ENCODE measurements at regions not wholly inside any gene's neighbourhood (a gene's known extent, or its start where the extent isn't known, plus 50 kb on each side); places are given as distances from the start of the nearest gene placed in this dataset.
A peak's percentile ranks its signal among the peaks of the same experiment; 100 is the strongest.

GRCh38 chr2:234406085-234406484 lies 90.8 kb downstream of the ARL4C start:
- Histone ChIP-seq H3K9me3 (ENCODE audit: control insufficient read depth, insufficient read depth, low read length) (no peaks in the 10 kb centered on the region), H3K4me3 (ENCODE audit: low read length) (no peak overlapping the region), H3K4me1 (ENCODE audit: control insufficient read depth, insufficient read depth, low read length) (peaks cover 9% of the 10 kb centered on the region), H3K27me3 (ENCODE audit: control insufficient read depth, insufficient read depth, low read length) (no peaks in the 10 kb centered on the region), H3K27ac (ENCODE audit: low read length) (no peak overlapping the region), H3K36me3 (ENCODE audit: control insufficient read depth, insufficient read depth, low read length) (no peaks in the 10 kb centered on the region)
- peak overlapping the region; percentile 69 to 72 for H3K27ac Mint-ChIP-seq
- peaks cover 27 to 47% of the 10 kb centered on the region in 2 donors for H3K4me1 Mint-ChIP-seq
- intact Hi-C loops (cut with micrococcal nuclease) = no loop called here
- WGBS (ENCODE audit: insufficient coverage) = 94% methylated on average over 8 of the region's 9 CpGs
- DNase-seq (no peak), ATAC-seq (peak in 1 of 3 donors; percentile 44)
- TF ChIP-seq CTCF (IDR thresholded peaks at IDR 0.05) = no peak
- no peak overlapping the region for H3K4me3 Mint-ChIP-seq
- no peaks in the 10 kb centered on the region for H3K9me3 Mint-ChIP-seq
- no peaks in the 10 kb centered on the region for H3K36me3 Mint-ChIP-seq
- no peaks in the 10 kb centered on the region for H3K27me3 Mint-ChIP-seq (ENCODE audit: low read depth in 2 of 2)

- no peak for DNase-seq
- H3K36me3 Mint-ChIP-seq = no peaks in the 10 kb centered on the region
Observed at GRCh38 chr2:234405462-234405861, 91.4 kb downstream of the ARL4C start.

GRCh38 chr2:234404957-234405356 lies 91.9 kb downstream of the ARL4C start:
- WGBS (ENCODE audit: insufficient coverage) = 76% methylated on average over 8 of the region's 8 CpGs
- no peak overlapping the region for H3K4me3 ChIP-seq (ENCODE audit: low read length)
- H3K4me3 Mint-ChIP-seq = no peak overlapping the region
- ATAC-seq (no peak), DNase-seq (no peak)
- peaks cover 9% of the 10 kb centered on the region for H3K4me1 ChIP-seq (ENCODE audit: control insufficient read depth, insufficient read depth, low read length)
- no peaks in the 10 kb centered on the region for H3K36me3 ChIP-seq (ENCODE audit: control insufficient read depth, insufficient read depth, low read length)
- peaks cover 0 to 3% of the 10 kb centered on the region in 2 donors for H3K9me3 Mint-ChIP-seq
- H3K27me3 ChIP-seq (ENCODE audit: control insufficient read depth, insufficient read depth, low read length) = no peaks in the 10 kb centered on the region
- TF ChIP-seq CTCF (IDR thresholded peaks at IDR 0.05) = no peak
- intact Hi-C loops (cut with micrococcal nuclease) = no loop called here
- no peaks in the 10 kb centered on the region for H3K27me3 Mint-ChIP-seq (ENCODE audit: low read depth in 2 of 2)
- H3K27ac ChIP-seq (ENCODE audit: low read length) = no peak overlapping the region
- no peak overlapping the region for H3K27ac Mint-ChIP-seq
- peaks cover 27 to 39% of the 10 kb centered on the region in 2 donors for H3K4me1 Mint-ChIP-seq
- no peaks in the 10 kb centered on the region for H3K9me3 ChIP-seq (ENCODE audit: control insufficient read depth, insufficient read depth, low read length)
- H3K36me3 Mint-ChIP-seq = no peaks in the 10 kb centered on the region

More at GRCh38 chr2:234405462-234405861, 91.4 kb downstream of the ARL4C start:
- Mint-ChIP-seq H3K4me1 (peaks cover 27 to 43% of the 10 kb centered on the region in 2 donors), H3K27ac (peak overlapping the region; percentile 69 to 72), H3K9me3 (peaks cover 0 to 3% of the 10 kb centered on the region in 2 donors), H3K27me3 (ENCODE audit: low read depth in 2 of 2) (no peaks in the 10 kb centered on the region), H3K4me3 (no peak overlapping the region)
- no peak for TF ChIP-seq CTCF (IDR thresholded peaks at IDR 0.05)
- Histone ChIP-seq H3K4me1 (ENCODE audit: control insufficient read depth, insufficient read depth, low read length) (peaks cover 9% of the 10 kb centered on the region), H3K36me3 (ENCODE audit: control insufficient read depth, insufficient read depth, low read length) (no peaks in the 10 kb centered on the region), H3K4me3 (ENCODE audit: low read length) (no peak overlapping the region), H3K9me3 (ENCODE audit: control insufficient read depth, insufficient read depth, low read length) (no peaks in the 10 kb centered on the region), H3K27me3 (ENCODE audit: control insufficient read depth, insufficient read depth, low read length) (no peaks in the 10 kb centered on the region), H3K27ac (ENCODE audit: low read length) (no peak overlapping the region)
- 87% methylated on average over 2 of the region's 2 CpGs for WGBS (ENCODE audit: insufficient coverage)
- ATAC-seq = no peak
- intact Hi-C loops (cut with micrococcal nuclease) = no loop called here

- H3K4me3 Mint-ChIP-seq = no peak overlapping the region
- no peaks in the 10 kb centered on the region for H3K36me3 Mint-ChIP-seq
- TF ChIP-seq CTCF (IDR thresholded peaks at IDR 0.05) = no peak
- no peaks in the 10 kb centered on the region for H3K27me3 Mint-ChIP-seq (ENCODE audit: low read depth in 2 of 2)
- H3K4me1 Mint-ChIP-seq = peaks cover 27 to 39% of the 10 kb centered on the region in 2 donors
- no CpG with 5 or more reads among the region's 1 CpG for WGBS (ENCODE audit: insufficient coverage)
- intact Hi-C loops (cut with micrococcal nuclease) = no loop called here
- H3K27me3 ChIP-seq (ENCODE audit: control insufficient read depth, insufficient read depth, low read length) = no peaks in the 10 kb centered on the region
- H3K27ac Mint-ChIP-seq = no peak overlapping the region
- no peak for DNase-seq
- peaks cover 9% of the 10 kb centered on the region for H3K4me1 ChIP-seq (ENCODE audit: control insufficient read depth, insufficient read depth, low read length)
- no peak for ATAC-seq
- no peak overlapping the region for H3K4me3 ChIP-seq (ENCODE audit: low read length)
- no peaks in the 10 kb centered on the region for H3K36me3 ChIP-seq (ENCODE audit: control insufficient read depth, insufficient read depth, low read length)
- H3K9me3 Mint-ChIP-seq = peaks cover 0 to 3% of the 10 kb centered on the region in 2 donors
- H3K27ac ChIP-seq (ENCODE audit: low read length) = no peak overlapping the region
- no peaks in the 10 kb centered on the region for H3K9me3 ChIP-seq (ENCODE audit: control insufficient read depth, insufficient read depth, low read length)
Observed at GRCh38 chr2:234403751-234404150, 93.1 kb downstream of the ARL4C start.

Measured in natural killer cell (primary cell).